HG02938 (cell line): ENCODE measurements at regions not wholly inside any gene's neighbourhood (a gene's known extent, or its start where the extent isn't known, plus 50 kb on each side); places are given as distances from the start of the nearest gene placed in this dataset.

Experiments
- ATAC-seq: cut with Tn5 transposase; IDR thresholded peaks from one replicate; pipeline ENCODE4 v1.9.1; 2021; ENCODE audit warnings: mild to moderate bottlenecking, moderate library complexity; ENCODE audit not compliant: unreplicated experiment

GRCh38 chr6:26214803-26215584 is 127.8 kb downstream of the HFE start:
- ATAC-seq, result no peak

GRCh38 chr6:26215585-26216358 is 128.5 kb downstream of the HFE start:
- ATAC-seq, result peak; percentile 9

DNA sequence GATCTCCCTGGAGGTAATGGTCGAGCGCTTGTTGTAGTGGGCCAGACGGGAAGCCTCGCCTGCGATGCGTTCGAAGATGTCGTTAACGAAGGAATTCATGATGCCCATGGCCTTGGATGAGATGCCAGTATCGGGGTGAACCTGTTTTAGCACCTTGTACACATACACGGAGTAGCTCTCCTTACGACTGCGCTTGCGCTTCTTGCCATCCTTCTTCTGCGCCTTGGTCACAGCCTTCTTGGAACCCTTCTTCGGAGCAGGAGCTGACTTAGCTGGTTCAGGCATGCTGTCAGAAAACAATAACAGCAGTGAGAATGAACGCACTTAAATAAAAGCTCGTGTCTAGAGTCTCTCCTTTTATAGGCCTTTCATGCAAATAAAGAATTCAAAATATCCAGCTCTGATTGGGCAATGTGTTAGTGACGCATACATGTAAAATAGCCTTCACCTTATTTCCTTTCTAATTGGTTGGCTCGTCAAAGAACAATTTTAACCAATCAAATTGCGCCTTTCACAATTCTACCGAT is 129.2 kb downstream of the HFE start:
- peak; percentile 71 for ATAC-seq

GRCh38 chr6:26216886-26217713 is 129.9 kb downstream of the HFE start:
- no peak for ATAC-seq

GRCh38 chr6:26217714-26218075 is 130.5 kb downstream of the HFE start:
- no peak for ATAC-seq

DNA sequence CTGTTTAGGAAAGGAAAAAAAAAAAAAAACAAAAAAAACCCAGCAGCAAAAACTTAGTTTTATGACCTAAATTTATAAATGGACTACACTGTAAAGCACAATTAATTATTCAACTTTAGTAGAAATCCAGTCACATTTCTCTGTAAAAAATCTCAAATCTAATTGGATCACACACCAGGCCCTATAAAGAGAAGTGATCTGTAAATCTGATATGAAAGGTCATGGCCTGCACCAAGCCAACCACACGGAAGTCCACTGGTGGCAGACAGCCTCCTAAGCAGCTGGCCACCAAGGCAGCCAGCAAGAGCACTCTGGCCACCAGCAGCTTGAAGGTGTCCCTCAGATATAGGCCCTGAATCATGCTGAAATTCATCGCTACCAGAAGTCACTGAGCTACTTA is 131.6 kb downstream of the HFE start:
- no peak for ATAC-seq

DNA sequence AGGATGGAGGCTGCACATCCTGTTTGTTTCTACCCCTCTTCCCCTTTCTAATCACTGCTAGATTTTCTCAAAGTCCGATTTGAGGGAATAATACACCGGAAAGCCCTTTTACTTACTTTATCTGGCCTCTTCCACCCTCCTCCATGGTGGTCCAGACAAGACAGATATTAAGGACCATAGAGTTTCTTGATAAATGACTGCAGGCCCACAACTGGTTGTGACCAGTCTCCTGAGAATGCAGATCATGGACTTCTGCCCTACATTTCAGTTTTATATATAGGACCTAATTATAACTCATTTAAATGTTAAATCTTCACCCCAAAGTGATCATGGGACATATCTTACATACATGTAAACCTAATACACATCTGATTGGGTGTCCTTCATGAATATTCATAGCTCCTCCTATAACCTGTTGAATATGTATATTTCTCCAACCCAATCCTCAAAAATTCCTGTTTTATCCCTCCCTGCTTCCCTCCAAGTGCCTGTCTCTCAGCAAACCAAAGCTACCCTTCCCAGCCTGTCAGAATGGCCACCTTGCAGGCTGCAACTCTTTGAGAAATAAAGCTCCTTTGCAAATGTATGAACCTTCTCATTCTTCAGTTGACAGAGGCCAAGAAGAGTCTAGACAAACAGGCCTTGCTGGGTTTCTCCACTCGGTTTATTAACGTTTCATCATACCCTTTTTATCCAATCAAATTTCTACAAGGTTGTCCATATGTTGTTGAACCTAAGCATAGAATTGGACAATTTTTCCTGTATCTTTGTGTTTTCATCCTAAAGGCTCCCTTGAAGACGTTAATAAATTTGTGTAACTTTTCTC is 133.1 kb downstream of the HFE start:
- no peak for ATAC-seq

- ATAC-seq, result no peak
These were observed 134.0 kb downstream of the HFE start for GRCh38 chr6:26221186-26221585.

DNA sequence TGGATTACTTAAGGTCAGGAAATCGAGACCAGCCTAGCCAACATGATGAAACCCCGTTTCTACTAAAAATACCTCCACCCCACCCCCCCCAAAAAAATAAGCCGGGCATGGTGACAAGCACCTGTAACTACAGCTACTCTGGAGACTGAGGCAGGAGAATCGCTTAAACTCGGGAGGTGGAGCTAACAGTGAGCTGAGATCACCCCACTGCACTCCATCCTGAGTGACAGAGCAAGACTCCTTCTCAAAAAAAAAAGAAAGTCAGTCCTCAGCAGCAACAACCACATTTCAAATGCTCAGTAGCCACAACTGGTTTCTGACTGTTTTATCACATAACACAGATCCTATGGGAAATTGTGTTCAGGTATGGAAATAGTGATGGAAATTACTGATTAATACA is 135.3 kb downstream of the HFE start:
- no peak for ATAC-seq

GRCh38 chr6:26223228-26223627 is 136.0 kb downstream of the HFE start:
- ATAC-seq, result no peak

DNA sequence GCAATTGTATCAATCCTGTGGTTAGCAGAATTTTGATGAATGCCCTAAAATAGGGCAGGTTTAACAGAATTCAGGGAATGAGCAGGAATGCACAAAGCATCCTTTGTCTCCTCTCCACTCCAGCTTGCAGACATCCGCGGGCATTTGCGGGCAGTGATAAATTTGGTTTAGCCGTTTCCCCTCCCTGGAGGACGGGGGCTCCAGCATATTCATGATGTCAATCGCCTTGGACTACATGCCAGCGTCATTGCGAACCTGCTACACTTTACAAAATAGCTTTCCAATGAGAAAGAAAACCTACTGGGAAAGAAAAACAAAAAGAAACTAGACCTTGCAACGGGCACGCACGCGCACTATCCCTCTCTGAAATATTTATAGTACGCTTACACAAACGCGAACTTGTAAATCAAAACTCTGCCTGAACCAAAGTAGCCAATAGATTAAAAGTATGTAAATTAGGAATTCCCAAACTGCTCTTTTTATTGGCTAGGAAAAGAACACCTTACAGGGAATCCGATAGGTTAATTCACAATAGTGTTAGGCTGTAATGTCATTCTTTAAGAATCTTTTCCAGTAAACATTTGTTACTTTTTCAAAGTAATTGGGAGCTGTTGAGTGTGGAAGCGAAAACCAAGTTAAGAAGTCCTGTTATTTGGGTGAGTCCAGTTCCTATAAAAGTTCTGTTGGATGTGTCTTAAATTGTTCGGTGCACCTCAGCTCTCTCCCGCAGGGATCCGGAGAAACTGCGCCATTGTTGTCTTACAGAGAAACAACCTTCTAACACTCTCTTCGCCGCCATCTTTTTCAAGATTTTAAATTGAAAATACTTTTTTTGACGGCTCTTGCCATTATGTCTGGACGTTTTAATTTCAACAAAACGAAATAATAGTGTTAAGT is 136.7 kb downstream of the HFE start:
- peak; percentile 75 for ATAC-seq

DNA sequence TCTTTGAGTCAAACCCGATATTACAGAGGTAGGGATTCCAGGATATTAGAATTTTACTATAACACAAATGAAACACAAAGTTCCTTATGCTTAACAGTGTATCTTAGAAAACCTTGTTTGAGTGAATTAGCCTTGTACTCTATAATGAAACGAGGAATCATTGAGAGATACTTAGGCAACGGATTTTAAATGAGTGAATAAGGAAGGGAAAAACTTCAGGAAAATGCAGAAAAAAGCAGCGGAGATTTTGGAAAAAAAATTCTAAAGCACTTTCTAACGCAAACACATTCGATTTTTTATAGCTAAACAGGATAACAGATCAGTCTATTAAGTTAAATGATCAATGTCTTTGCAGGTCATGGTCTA is 137.3 kb downstream of the HFE start:
- no peak for ATAC-seq

- no peak for ATAC-seq
These were observed 138.0 kb downstream of the HFE start for GRCh38 chr6:26224940-26225847.

GRCh38 chr6:26225848-26226578 is 138.8 kb downstream of the HFE start:
- ATAC-seq, result no peak

- ATAC-seq, result no peak
These were observed 138.4 kb upstream of the BTN3A2 start for GRCh38 chr6:26226579-26226967.

DNA sequence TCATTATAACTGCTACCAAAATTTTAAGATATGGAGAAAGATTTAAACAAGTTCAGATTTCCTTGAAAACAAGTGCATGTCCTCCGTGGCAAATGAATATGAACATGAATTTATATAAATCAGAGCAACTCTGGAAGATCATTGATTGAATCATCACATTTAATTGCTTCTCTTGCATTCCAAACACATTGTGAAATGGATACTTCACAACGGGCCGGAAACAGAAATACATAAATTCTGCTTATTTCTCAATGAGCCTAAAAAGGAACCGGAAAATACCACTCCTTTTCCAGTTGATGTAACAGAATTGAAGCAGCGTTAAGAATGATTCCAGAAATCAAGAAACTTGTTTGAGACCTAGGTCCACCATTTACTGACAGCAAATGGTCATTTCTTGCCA is 134.6 kb upstream of the BTN3A2 start:
- ATAC-seq, result no peak

- no peak for ATAC-seq
These were observed 133.9 kb upstream of the BTN3A2 start for GRCh38 chr6:26231006-26231587.
